Stimulated activated CD4-positive, alpha-beta T cell treated with anti-CD3 and anti-CD28 coated beads, Interleukin-2, amount 100 ng/mL, for 4 hours (primary cell): ENCODE measurements at regions not wholly inside any gene's neighbourhood (a gene's known extent, or its start where the extent isn't known, plus 50 kb on each side); places are given as distances from the start of the nearest gene placed in this dataset.

Source experiments
- DNase-seq: peaks from one replicate; pipeline ENCODE4 v3.0.0-alpha.2; 2020; ENCODE audit warnings: low read depth

DNA sequence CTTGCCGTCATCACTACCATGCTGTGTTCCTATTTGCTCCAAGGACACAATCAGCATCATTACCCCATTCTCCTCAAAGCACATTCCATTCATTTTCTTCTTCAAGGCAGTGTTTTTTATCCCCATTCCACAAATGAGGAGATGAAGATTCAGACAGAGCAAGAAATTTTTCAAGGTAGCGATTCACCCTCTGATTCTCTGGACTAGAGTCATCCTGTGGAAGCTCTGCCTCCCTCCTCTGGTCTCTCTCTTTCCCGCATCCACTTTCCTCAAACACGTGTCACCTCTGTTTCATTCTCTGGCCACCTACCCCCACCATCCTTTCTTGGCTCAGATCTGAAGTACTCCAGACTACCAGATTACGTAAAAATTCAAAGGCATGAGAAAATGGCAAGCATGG, 297.9 kb downstream of the SOX11 start:
- DNase-seq, result no peak

GRCh38 chr2:5991305-5991968, 299.3 kb downstream of the SOX11 start:
- DNase-seq, result no peak

GRCh38 chr2:5995832-5996231, 303.6 kb downstream of the SOX11 start:
- no peak for DNase-seq

GRCh38 chr2:6008186-6008585, 316.0 kb downstream of the SOX11 start:
- no peak for DNase-seq

GRCh38 chr2:6008726-6009125, 316.5 kb downstream of the SOX11 start:
- no peak for DNase-seq

- DNase-seq, result no peak
Observed at GRCh38 chr2:6010163-6010562, 318.0 kb downstream of the SOX11 start.

DNA sequence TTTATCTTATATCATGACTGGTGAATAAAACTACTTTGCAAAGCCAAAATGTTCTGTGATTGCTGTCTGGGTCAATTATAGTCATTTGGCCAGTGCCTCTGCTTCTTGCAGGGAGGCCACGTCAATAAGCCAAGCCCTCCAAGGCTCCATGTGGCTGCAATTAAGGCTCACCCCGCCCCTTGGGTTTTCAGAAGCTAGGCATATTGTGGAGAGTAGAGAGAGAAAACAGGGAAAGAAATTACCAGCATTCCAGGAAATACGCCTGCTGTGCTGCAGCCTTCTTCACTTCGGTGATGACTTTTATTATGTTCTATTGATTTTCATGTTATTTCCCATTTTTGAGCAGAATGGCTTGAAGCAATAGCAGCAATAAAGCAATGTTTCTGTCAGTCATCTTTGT, 319.7 kb downstream of the SOX11 start:
- DNase-seq, result no peak

GRCh38 chr2:6017736-6018286, 325.6 kb downstream of the SOX11 start:
- no peak for DNase-seq

- no peak for DNase-seq
Observed at GRCh38 chr2:6024229-6024628, 332.0 kb downstream of the SOX11 start.

DNA sequence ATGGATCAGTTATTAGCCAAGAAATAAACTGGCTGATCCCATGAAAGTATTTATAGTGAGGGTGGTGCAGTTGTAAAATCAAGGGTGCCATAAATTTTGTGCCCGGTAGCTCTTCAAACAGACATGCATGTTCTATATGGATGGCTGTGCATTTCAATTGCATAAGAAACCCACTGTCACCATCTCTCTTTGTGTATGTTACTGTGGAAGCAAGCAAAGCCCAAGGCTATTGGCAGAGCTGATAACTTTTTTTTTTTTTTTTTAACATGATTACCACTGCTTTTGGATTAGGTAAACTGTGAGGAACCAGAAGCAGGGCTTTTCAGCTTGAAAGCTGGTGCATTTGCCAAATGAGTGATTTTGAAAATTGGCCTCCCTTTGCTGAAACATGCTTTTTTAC, 332.6 kb downstream of the SOX11 start:
- DNase-seq, result no peak

DNA sequence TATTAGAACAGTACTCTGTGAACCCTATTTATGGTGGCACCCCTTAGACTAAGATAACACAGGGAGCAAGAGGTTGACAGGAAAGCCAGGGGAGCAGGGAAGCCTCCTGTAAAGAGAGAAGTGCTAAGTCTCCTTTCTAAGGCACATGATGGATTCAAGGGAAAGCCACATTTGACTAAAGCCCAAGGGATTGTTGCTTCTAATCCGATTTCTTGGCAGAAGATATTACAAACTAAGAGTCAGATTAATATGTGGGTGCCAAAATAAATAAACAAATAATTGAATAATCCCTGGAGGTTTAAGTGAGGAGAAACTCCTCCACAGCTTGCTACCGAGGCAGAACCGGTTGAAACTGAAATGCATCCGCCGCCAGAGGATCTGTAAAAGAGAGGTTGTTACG, 333.2 kb downstream of the SOX11 start:
- no peak for DNase-seq

GRCh38 chr2:6027066-6027465, 334.9 kb downstream of the SOX11 start:
- DNase-seq, result no peak

DNA sequence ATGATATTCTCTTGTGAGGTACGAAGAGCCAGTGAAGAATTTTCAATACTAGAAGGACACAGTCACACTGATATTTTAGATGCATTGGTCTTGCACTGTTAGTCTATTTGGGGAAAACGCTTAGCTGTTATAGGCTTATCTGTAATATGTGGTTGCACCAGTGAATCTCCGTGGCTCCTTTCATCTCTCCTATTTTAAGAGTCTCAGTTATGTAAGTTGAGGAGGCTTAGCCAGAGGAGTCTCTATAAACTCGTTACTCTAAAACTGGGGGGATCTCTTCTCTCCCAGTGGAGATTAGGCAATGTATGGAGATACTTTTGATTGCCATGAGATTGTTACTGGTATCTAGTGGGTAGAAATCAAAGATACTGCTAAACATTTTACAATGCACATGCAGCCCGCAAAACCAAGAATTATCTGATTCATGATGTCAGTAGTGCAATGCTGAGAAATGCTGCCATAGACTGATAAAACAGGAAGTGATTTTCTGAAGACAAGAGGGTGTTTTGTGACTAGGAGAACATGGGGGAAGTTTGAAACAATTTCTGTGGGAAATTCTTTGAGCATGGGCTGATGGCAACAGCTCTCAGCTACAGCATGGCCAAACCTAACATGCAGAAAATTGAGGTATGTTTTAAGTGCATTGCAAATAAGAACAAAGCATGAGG, 339.1 kb downstream of the SOX11 start:
- no peak for DNase-seq

GRCh38 chr2:6036211-6036610, 344.0 kb downstream of the SOX11 start:
- no peak for DNase-seq

DNA sequence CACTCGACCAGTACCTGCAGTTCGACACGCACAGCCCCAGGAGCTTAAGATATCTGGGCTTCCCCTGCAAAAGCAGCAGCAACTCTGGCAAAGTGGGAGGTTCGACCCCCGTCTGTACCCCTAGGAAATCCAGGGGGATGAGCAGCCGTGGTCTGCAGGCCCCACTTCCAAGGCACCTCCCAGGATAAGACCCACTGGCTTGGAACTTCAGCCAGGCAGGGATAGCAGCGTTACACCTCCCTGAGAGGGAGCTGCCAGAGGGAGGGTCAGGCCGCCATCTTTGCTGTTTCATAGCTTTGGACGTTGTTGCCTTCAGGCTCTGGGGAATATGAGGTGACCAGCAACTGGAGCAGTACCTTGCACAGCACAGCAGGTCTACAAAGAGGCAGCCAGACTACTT, 351.1 kb downstream of the SOX11 start:
- DNase-seq, result no peak

DNA sequence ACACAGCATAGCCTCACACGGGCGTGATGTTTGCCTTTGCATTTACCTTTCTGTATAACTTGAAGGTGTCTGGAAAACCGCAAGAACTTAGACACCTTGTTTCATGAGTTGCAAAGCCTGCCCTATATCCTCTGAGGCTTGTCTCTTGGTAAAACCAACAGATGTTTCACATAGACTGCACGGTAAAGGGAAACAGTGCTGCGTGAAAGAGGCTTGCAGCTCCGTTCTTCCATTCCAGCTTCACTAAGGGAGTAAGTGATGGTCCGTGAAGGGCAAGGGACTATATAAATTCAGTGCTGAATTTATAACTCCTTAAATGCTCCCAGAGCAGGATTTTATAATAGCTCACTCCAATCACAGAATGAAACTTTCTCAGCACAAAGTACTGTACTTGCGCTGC, 360.5 kb downstream of the SOX11 start:
- DNase-seq, result no peak

DNA sequence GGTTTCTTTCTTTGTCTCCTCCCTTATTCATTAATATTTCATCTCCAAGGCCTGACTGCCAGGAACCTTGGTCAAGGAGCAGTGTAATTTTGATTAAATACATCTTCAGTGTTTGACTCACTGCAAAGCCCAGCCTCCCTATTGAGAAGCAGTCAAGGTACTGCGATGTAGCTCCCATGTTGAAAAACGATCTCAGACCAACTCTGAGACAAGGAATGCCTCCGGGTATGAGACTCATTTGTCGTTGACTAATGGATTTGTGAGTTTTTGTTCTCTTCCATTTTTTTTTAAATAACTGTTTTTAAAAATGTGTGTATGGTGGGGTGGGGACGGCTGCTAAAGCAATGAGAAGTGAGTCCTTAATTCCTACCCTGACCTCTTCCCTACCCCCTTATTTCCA, 361.6 kb downstream of the SOX11 start:
- no peak for DNase-seq

DNA sequence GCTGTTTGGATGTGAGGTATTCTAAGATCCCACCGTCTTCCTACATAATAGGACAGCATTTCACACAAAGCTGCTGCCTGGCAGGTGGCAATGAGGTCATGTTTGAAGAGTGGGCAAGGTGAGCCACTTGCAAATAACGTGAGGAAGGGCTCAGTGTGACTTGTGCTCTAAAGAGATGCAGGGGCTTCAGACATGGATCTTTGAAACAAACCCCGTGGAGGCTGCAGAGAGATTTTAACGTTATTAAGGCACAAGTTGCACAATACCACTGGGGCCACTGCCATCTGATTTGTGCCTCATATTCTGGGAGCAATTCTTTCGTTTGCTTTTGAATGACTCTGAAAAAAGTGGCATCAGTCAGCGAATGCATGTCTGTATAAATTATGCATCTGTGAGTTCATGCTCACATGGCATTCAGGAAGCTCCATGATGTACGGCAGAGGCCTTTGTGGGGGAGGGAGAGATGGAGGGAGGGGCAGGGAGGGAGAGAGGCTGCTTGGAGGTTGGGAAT, 362.0 kb downstream of the SOX11 start:
- no peak for DNase-seq

DNA sequence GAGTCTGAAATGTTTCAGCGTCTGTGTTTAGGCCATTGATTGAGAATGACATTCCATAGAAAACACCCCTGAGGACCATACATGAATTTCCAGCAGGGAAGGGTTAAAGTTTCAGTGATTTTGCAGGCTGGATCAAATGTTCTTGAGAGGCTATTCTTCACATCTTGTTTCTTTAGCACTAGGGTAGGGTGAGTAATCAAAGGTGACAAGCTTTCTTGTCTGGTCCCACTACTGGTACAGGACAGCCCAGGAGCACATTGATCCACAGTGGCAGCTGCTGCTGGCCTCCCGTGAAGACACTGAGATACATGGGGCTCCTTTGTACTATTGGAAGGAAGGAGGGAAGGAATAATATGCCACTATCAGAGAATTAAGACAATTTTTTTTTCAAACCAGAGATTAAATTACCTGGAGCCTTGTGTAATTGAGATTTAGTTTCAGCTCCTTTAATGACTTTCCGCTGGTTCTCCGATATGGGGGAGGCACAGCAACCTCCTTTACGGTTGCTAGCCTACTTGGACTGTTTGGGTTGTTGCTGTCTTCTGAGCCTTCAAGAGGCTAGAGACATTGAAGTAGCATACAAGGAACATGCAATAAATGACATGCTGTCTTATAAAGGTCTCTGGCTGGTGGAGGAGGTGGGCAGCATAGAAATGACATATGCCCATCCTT, 368.9 kb downstream of the SOX11 start:
- no peak for DNase-seq

- no peak for DNase-seq
Observed at GRCh38 chr2:6064757-6065156, 372.6 kb downstream of the SOX11 start.

- no peak for DNase-seq
Observed at GRCh38 chr2:6065703-6066102, 373.5 kb downstream of the SOX11 start.

DNA sequence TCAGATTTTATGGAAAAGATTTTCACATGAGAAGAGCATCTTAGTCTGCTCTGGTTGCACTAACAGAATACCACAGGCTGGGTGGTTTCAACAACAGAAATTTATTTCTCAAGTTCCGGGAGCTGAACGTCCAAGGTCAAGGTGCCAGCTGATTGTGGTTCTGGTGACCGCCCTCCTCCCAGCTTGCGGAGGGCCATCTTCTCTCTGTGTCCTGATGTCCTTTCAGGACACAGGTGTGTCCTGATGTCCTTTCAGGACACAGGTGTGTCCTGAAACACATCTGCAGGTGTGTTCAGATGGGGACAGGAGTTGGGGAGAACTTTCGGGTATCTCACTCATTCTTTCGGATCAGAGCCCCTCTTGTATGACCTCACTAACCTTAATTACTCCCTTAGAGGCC, 374.9 kb downstream of the SOX11 start:
- DNase-seq, result no peak

DNA sequence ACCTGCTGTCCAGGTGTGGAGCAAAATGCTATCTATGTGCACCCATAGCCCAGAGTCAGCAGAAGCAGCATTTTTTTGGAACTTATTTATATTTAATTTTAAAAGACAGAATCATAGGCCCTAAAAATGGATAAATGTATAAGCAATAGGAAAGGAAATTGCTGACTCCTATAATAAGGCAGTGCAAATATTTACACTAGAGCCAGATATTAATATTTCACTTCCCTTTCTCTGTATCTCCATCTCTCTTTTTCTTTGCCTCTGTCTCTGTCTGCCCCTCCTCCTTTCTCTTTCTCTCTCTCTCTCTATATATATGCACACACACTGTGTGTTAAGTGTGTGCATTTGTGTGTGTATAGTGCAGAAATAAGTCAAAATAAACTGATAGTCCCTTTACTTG, 375.6 kb downstream of the SOX11 start:
- no peak for DNase-seq
